KBM-7 (cell line): ENCODE measurements at regions not wholly inside any gene's neighbourhood (a gene's known extent, or its start where the extent isn't known, plus 50 kb on each side); places are given as distances from the start of the nearest gene placed in this dataset.
"Not testable (repeated sequence)": the region's sequence is repeated elsewhere in the genome, so short reads cannot be mapped to it uniquely, and the experiment has no call there.

Source experiments
- DNase-seq: peaks from one replicate; pipeline ENCODE4 v3.0.0-alpha.2; 2015
- in situ Hi-C: fragments of 300-500 bp; cut with MboI; formaldehyde crosslinking; loops from 2 replicates; pipeline ENCODE4 v1.14.3; 2020; ENCODE audit warnings: low sequenced_read_pairs, low pct_unique_long_range_greater_than_20kb, mixed read lengths

DNA sequence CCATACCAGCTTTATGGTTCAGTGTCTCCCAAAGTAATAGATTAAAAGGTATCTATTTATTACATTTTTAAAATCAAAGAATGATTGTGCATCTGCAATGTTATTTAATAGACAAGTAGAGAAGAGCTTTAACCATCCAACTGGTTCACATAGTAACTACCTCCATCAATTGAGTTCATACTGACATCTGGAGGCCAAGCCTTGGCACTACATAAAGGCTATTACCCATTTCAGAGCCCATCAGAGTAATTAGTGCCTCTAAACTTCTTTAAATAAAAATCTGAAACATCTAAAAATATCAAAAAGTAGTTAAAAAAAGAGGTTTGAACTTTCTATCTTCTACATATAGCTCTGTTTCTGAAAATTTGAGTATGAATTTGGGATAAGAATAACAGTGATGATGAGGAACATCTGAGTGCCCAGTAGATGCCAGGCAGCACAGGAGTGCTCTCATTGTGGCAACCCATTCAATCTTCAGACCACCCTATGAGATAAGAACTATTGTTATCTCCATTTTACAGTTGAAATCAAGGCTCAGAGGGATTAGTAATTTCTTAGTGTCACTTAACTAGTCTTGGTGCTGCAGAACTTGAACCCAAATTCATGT is 132.9 kb upstream of the DAAM1 start:
- DNase-seq: peak; percentile 27
- in situ Hi-C loops: no loop called here

DNA sequence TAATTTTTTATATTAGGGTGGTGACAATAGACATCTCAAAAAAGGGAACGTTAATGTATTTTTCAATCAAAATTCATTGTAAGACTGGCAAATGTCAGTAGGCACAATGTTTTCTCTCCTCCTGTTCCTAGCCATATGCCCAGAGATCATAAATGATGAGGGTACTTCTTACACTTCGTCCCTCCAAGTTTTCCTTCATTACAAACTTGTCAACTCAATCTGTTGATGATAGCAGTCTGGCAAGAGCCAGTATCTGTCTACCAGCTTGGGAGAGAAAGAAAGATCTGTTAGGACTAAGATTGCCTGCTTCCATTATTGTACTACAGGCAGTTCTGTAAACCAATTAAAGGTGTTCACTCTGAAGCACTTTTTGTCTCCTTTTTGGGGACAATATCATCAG is 130.9 kb upstream of the DAAM1 start:
- no peak for DNase-seq
- in situ Hi-C loops: no loop called here

GRCh38 chr14:59058776-59059175 is 129.7 kb upstream of the DAAM1 start:
- in situ Hi-C loops, DNase-seq: not testable (repeated sequence)

GRCh38 chr14:59060841-59061240 is 127.6 kb upstream of the DAAM1 start:
- in situ Hi-C loops: no loop called here
- no peak for DNase-seq

DNA sequence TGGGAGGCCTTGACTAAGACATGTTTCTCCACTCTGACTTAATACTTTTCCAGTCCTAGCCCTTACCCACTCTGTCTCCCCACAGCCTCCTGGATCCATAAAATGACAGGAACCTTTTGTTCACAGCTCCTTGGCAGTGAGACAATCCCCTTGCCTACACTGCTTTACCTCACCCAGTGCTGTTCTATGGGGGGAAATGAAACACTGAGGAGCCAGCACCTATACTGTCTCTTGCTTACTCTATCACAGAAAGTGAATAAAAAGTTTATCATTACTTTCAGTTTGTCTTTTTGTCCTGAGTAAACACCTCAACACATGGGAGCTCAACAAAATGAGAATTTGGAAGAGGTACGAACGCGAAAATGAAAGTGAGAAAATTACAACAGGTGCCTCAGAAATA is 127.2 kb upstream of the DAAM1 start:
- in situ Hi-C loops: no loop called here
- no peak for DNase-seq

DNA sequence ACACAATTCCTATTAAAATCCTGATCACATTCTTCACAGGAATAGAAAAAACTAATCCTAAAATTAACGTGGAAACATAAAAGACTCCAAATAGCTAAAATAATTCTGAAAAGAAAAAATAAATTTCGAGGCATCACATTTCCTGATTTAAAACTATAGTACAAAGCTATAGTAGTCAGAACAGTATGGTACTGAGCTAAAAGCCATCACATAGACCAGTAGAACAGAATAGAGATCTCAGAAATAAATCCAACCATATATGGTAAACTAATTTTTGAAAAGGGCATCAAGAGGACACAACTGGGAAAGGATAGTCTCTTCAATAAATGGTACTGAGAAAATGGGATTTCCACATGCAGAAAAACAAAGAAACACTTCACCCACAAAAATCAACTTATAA is 125.2 kb upstream of the DAAM1 start:
- in situ Hi-C loops: no loop called here
- DNase-seq: no peak

DNA sequence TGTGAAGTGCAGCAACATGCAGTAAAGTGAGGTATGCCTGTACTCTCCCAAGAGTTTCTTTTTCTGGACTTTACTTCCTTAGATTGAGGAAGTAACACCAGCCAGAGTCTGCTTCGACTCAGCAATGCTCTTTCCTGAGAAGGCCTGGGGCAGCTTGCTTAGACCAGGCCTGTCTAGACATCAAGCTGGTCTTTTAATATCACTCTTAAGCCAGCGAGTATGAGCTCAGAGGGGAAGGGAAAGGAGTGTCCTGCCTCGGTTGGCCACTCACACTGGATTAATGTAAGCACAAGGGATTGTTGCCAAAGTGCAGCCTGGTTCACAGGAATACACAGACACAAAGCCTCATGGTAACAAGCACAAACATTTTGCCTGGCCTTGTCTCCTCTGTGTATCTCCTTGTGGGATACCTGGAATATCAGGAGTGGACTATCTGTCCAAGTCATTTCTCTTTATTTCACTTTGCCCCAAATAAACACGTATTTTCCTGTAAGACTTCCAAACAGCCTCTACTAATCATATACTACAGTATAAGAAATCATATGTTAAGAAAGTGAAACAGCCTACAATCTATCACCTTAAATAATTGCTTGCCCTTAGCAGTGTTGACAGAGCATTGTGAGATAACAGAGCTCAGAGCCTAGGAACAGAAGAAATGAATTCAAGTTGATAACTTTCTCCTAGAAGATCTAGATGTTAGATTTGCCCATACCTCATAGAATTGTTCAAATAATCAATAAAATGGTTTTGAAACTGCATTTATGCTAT is 121.2 kb upstream of the DAAM1 start:
- in situ Hi-C loops: no loop called here
- no peak for DNase-seq

DNA sequence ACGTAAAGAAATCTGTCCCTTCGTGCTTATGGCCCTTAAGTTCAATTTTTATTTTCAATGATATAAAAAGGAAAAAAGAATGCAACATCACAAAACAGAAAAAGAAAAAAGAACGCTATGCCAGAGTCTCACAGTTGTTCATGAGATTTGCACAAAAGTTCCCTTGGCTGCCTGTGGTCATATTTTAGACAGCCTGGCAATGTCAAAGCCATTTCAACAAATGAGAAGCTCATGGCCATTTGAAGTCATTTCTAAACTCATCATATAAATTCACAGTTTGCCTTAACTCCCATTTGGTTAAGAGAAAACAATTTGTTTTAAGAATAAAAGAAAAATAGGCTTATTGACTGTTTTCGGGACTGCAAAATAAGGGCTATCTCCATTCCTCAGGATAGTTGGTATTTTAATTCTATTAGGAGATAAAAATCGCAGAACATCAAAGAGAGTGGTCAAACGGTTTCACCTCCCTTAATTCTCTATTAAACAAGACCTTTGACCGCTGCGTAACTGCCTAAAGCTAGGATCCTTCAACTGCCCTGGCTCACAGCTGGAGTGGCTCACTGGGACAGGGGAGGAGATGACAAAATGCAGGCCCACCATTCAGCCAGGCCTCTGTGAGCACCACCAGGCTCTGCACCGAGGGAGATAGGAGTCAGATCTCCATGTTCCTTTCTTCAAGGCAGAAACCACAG is 119.2 kb upstream of the DAAM1 start:
- in situ Hi-C loops: no loop called here
- no peak for DNase-seq

- in situ Hi-C loops: no loop called here
Observed at GRCh38 chr14:59075506-59075905, 113.0 kb upstream of the DAAM1 start.

DNA sequence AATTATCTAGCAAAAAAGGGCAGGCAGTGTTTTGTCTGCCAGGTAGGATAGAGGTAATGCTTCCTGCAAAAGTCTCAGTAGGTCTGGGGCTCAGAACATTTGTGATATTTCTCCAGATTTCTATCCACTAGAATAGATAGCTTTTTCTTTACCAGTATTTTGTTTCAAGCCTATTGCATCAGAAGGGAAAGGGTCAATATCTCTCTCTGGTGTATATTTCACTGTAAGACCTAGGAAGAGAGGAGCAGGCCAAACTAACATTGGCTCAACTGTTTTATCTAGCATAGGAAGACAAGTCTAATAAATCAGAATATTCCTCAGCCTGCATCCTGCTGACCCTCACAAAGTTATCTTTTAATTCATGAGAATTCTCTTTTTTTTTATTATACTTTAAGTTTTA is 106.7 kb upstream of the DAAM1 start:
- in situ Hi-C loops: no loop called here
- DNase-seq: no peak

More at GRCh38 chr14:59075506-59075905, 113.0 kb upstream of the DAAM1 start:
- DNase-seq: no peak

GRCh38 chr14:59085207-59085739 is 103.2 kb upstream of the DAAM1 start:
- in situ Hi-C loops: no loop called here
- no peak for DNase-seq

DNA sequence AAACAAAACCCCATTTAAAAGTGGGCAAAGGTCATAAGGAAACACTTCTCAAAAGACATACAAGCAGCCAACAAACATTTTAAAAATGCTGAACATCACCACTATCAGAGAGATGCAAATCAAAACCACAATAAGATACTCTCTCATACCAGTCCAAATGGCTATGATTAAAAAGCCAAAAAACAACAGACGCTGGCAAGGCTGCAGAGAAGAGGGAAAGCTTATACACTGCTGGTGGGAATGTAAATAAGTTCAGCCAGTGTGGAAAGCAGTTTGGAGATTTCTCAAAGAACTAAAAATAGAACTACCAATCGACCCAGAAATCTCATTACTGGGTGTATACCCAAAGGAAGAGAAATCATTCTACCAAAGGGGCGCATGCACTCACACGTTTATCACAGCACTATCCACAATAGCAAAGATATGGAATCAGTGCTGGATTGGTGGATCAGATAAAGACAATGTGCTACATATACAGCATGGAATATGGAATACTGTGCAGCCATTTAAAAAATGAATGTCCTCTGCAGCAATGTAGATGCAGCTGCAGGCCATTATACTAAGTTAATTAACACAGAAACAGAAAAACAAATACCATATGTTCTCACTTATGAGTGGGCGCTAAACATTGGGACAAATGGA is 102.1 kb upstream of the DAAM1 start:
- in situ Hi-C loops: no loop called here
- DNase-seq: no peak

DNA sequence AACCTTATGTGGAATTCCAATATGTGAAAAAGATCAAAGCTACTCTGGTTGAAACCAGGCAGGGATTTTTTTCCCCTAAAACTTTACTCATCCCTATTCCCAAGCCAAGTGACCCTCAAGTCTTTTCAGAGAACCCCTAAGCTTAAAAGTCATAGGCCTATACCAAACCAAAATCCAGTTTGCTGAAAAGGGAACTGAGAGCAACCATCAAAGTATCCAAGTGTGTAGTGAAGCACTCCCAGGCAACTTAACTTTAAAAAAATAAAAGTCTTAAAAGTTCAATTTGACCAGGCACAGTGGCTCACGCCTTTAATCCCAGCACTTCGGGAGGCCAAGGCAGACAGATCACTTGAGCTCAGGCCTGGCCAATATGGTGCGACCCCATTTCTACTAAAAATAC is 101.2 kb upstream of the DAAM1 start:
- DNase-seq: no peak
- in situ Hi-C loops: no loop called here

GRCh38 chr14:59087711-59088110 is 100.8 kb upstream of the DAAM1 start:
- DNase-seq: no peak
- in situ Hi-C loops: no loop called here

DNA sequence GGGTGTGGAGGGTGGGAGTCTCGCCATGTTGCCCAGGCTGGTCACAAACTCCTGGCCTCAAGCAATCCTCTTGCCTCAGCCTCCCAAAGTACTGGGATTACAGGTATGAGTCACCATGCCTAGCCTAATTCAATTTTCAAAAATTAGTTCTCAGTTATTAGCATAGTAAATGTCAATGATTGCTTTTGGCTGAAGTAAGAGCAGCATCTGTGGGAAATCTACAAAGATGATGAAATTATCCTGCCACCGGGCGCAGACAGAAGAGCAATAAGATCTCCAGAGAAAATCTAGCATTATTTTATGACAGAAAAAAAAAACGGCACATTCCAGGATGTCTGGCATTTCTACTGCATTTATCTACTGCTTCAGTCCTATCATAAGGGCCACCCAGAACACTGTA is 97.9 kb upstream of the DAAM1 start:
- no peak for DNase-seq
- in situ Hi-C loops: no loop called here

GRCh38 chr14:59091404-59091803 is 97.1 kb upstream of the DAAM1 start:
- in situ Hi-C loops: no loop called here
- DNase-seq: no peak

- in situ Hi-C loops: no loop called here
- DNase-seq: no peak
Observed at GRCh38 chr14:59091976-59092375, 96.5 kb upstream of the DAAM1 start.

DNA sequence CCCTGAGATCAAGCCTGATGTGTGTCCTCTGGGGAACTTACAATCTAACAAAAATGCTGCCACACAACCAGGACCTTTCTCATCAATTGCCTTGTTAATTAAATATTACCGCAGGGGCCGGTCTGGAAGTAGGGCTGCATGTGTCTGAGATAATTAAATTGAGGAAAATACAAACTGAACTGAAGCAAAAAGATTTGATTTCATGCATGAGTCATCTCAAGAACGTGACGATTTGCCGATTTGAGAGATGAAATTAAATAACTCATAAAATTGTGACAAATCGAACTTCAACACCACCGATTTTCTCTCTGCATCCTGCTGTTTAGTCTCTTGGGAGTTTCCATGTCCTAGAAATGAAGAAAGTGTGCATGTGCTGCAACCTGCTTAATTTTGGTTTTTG is 94.6 kb upstream of the DAAM1 start:
- in situ Hi-C loops: no loop called here

DNA sequence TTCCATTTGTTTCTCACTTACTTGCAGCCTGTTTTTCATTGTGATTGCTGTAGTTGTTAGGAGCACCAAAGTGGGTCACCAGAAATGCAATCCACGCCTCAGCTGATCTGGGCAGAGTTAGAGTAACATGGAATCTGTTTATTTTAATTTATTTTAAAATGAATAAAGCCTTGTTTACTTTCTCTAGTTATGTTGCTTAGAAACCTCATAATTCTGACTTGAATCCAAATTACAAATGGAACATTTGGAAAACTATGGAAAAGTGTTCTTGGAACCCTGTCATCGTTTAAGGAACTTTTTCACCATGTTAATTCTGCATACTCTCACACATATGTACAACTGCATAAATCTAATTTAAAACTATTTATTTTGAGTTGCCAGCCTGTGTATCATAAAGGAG is 92.2 kb upstream of the DAAM1 start:
- in situ Hi-C loops: no loop called here
- DNase-seq: no peak

More for the DNA sequence above, 94.6 kb upstream of the DAAM1 start:
- no peak for DNase-seq

- in situ Hi-C loops: no loop called here
- DNase-seq: no peak
Observed at GRCh38 chr14:59097681-59098080, 90.8 kb upstream of the DAAM1 start.
